Right renal pelvis (tissue), 4 donors: ENCODE measurements at regions not wholly inside any gene's neighbourhood (a gene's known extent, or its start where the extent isn't known, plus 50 kb on each side); places are given as distances from the start of the nearest gene placed in this dataset.

Source experiments
- DNase-seq, 4 donors: peaks; one replicate each; pipeline ENCODE4 v3.0.0-alpha.2; 2013; ENCODE audit warnings: low read depth in 4 of 4, low spot score in 3 of 4, missing footprints in 1 of 4

GRCh38 chr9:18195223-18195622 is 278.7 kb upstream of the ADAMTSL1 start:
- DNase-seq = no peak

GRCh38 chr9:18202924-18203323 is 271.0 kb upstream of the ADAMTSL1 start:
- DNase-seq = no peak

- no peak for DNase-seq
Observed at GRCh38 chr9:18207735-18208134, 266.2 kb upstream of the ADAMTSL1 start.

- peak in 3 of 4 donors; percentile 20 to 53 (median 40) for DNase-seq
Observed at GRCh38 chr9:18208166-18209059, 265.5 kb upstream of the ADAMTSL1 start.

GRCh38 chr9:18215626-18216025 is 258.3 kb upstream of the ADAMTSL1 start:
- no peak for DNase-seq

- no peak for DNase-seq
Observed at GRCh38 chr9:18216376-18216775, 257.6 kb upstream of the ADAMTSL1 start.

- DNase-seq = no peak
Observed at GRCh38 chr9:18228101-18228500, 245.9 kb upstream of the ADAMTSL1 start.

GRCh38 chr9:18229992-18230676 is 243.8 kb upstream of the ADAMTSL1 start:
- DNase-seq = no peak

GRCh38 chr9:18233311-18233710 is 240.6 kb upstream of the ADAMTSL1 start:
- no peak for DNase-seq

- DNase-seq = no peak
Observed at GRCh38 chr9:18233776-18234445, 240.0 kb upstream of the ADAMTSL1 start.

- no peak for DNase-seq
Observed at GRCh38 chr9:18235181-18235908, 238.6 kb upstream of the ADAMTSL1 start.

- DNase-seq = no peak
Observed at GRCh38 chr9:18236336-18236735, 237.6 kb upstream of the ADAMTSL1 start.

- DNase-seq = no peak
Observed at GRCh38 chr9:18237776-18238175, 236.2 kb upstream of the ADAMTSL1 start.

GRCh38 chr9:18238254-18238653 is 235.7 kb upstream of the ADAMTSL1 start:
- DNase-seq = no peak

GRCh38 chr9:18238752-18239447 is 235.1 kb upstream of the ADAMTSL1 start:
- no peak for DNase-seq

- no peak for DNase-seq
Observed at GRCh38 chr9:18240213-18240612, 233.7 kb upstream of the ADAMTSL1 start.

- no peak for DNase-seq
Observed at GRCh38 chr9:18245911-18246310, 228.0 kb upstream of the ADAMTSL1 start.

- no peak for DNase-seq
Observed at GRCh38 chr9:18250053-18250452, 223.9 kb upstream of the ADAMTSL1 start.

- DNase-seq = no peak
Observed at GRCh38 chr9:18253950-18254349, 220.0 kb upstream of the ADAMTSL1 start.

- peak; percentile 75 to 86 (median 82) for DNase-seq
Observed at GRCh38 chr9:18255158-18255629, 218.8 kb upstream of the ADAMTSL1 start.
